HepG2 (cell line): ENCODE measurements at regions not wholly inside any gene's neighbourhood (a gene's known extent, or its start where the extent isn't known, plus 50 kb on each side); places are given as distances from the start of the nearest gene placed in this dataset.

Experiments used
- ARID5B ChIP-seq: IDR thresholded peaks from 2 replicates; pipeline ENCODE4 v1.4.0; 2020; ENCODE audit warnings: mild to moderate bottlenecking, missing genetic modification reagents
- ATF2 ChIP-seq: sonication (generic); formaldehyde crosslinking; IDR thresholded peaks from 2 replicates; pipeline ENCODE4 v1.4.0; 2020; ENCODE audit warnings: missing genetic modification reagents
- BCL3 ChIP-seq: sonication (generic); formaldehyde crosslinking; IDR thresholded peaks from 2 replicates; pipeline ENCODE4 v1.5.1; 2020; ENCODE audit warnings: mild to moderate bottlenecking, missing genetic modification reagents, moderate library complexity
- CSRNP2 ChIP-seq: sonication (generic); formaldehyde crosslinking; conservative IDR thresholded peaks from 2 replicates; pipeline ENCODE4 v1.8.0; 2022; ENCODE audit warnings: low read depth, missing genetic modification reagents
- E2F2 ChIP-seq: sonication (generic); formaldehyde crosslinking; IDR thresholded peaks from 2 replicates; pipeline ENCODE4 v1.4.0; 2020; ENCODE audit warnings: missing genetic modification reagents, borderline replicate concordance
- GATAD2A ChIP-seq: IDR thresholded peaks from 2 replicates; pipeline ENCODE4 v1.6.1; 2016
- IKZF5 ChIP-seq: IDR thresholded peaks from 2 replicates; pipeline ENCODE4 v1.6.1; 2018; ENCODE audit warnings: missing genetic modification reagents, mild to moderate bottlenecking, missing compliant biosample characterization
- NFRKB ChIP-seq: fragments of 450-650 bp; IDR thresholded peaks from 2 replicates; pipeline ENCODE4 v1.6.1; 2017
- TARDBP ChIP-seq: sonication (generic); formaldehyde crosslinking; IDR thresholded peaks from 2 replicates; pipeline ENCODE4 v1.8.0; 2022; ENCODE audit warnings: mild to moderate bottlenecking, missing genetic modification reagents
- THYN1 ChIP-seq: sonication (generic); formaldehyde crosslinking; IDR thresholded peaks from 2 replicates; pipeline ENCODE4 v1.8.1; 2023; ENCODE audit warnings: low read depth, mild to moderate bottlenecking, moderate library complexity, missing genetic modification reagents, borderline replicate concordance
- U2AF1 ChIP-seq: fragments of 200-400 bp; formaldehyde crosslinking; optimal IDR thresholded peaks from 2 replicates; pipeline ENCODE3; 2017; ENCODE audit warnings: mild to moderate bottlenecking, low read depth, low read length
- ZBTB3 ChIP-seq: sonication (generic); formaldehyde crosslinking; IDR thresholded peaks from 2 replicates; pipeline ENCODE4 v1.4.0; 2020; ENCODE audit warnings: low read depth, mild to moderate bottlenecking, moderate library complexity, missing genetic modification reagents, borderline replicate concordance
- ZBTB8A ChIP-seq: sonication (generic); formaldehyde crosslinking; IDR thresholded peaks from 2 replicates; pipeline ENCODE4 v1.4.0; 2020; ENCODE audit warnings: mild to moderate bottlenecking, low read depth, missing genetic modification reagents, borderline replicate concordance
- ZFP36L1 ChIP-seq: sonication (generic); formaldehyde crosslinking; IDR thresholded peaks from 2 replicates; pipeline ENCODE4 v1.8.0; 2022; ENCODE audit warnings: mild to moderate bottlenecking, missing genetic modification reagents, moderate library complexity
- ZNF446 ChIP-seq: sonication (generic); formaldehyde crosslinking; IDR thresholded peaks from 2 replicates; pipeline ENCODE4 v1.5.0; 2020; ENCODE audit warnings: mild to moderate bottlenecking, missing genetic modification reagents
- ZNF543 ChIP-seq: sonication (generic); formaldehyde crosslinking; IDR thresholded peaks from 2 replicates; pipeline ENCODE4 v1.4.0; 2020; ENCODE audit warnings: mild to moderate bottlenecking, missing genetic modification reagents
- ZNF766 ChIP-seq: sonication (generic); formaldehyde crosslinking; IDR thresholded peaks from 2 replicates; pipeline ENCODE4 v1.5.0; 2020; ENCODE audit warnings: missing genetic modification reagents, borderline replicate concordance
- ZNF780A ChIP-seq: sonication (generic); formaldehyde crosslinking; IDR thresholded peaks from 2 replicates; pipeline ENCODE4 v1.8.0; 2022; ENCODE audit warnings: mild to moderate bottlenecking, missing genetic modification reagents, moderate library complexity

GRCh38 chr21:14877581-14878228, 187.1 kb downstream of the NRIP1 start (continued):
- no peak for TF ChIP-seq NFRKB
- peak; percentile 49; the same call in 1 of the 2 replicates for TF ChIP-seq TARDBP (CRISPR knock-in tag)
- TF ChIP-seq E2F2 (CRISPR knock-in tag), result no peak
- TF ChIP-seq ZFP36L1 (CRISPR knock-in tag), result no peak
- no peak for TF ChIP-seq IKZF5 (CRISPR knock-in tag)
- 0 out of 2 replicates have a peak, but pooled peaks have one; percentile 40 for TF ChIP-seq ZBTB3 (CRISPR knock-in tag)
- no peak for TF ChIP-seq U2AF1
- no peak for TF ChIP-seq ZNF446 (CRISPR knock-in tag)
- TF ChIP-seq ZBTB8A, result no peak
- no peak for TF ChIP-seq ZNF766 (CRISPR knock-in tag)
- peak; percentile 61; the same call in 1 of the 2 replicates for TF ChIP-seq ATF2 (CRISPR knock-in tag)
- TF ChIP-seq ZNF543 (CRISPR knock-in tag), result no peak
- TF ChIP-seq ZNF780A, result no peak
- TF ChIP-seq BCL3, result no peak
- peak; percentile 86 for TF ChIP-seq GATAD2A (CRISPR knock-in tag)
- no peak for TF ChIP-seq CSRNP2 (CRISPR knock-in tag)
- TF ChIP-seq THYN1 (CRISPR knock-in tag), result no peak
- TF ChIP-seq ARID5B, result peak; percentile 97
